Lower leg skin (tissue), 4 donors: ENCODE measurements at regions not wholly inside any gene's neighbourhood (a gene's known extent, or its start where the extent isn't known, plus 50 kb on each side); places are given as distances from the start of the nearest gene placed in this dataset.

ENCODE experiments used
- DNase-seq, 2 donors: peaks; one replicate each; pipeline ENCODE4 v3.0.0-alpha.2; 2019; ENCODE audit warnings: low spot score in 2 of 2
- H3K4me3 ChIP-seq: fragments of 200-600 bp; sonication (generic); 2 replicates; pipeline ENCODE4 v1.5.1; 2017; ENCODE audit warnings: mild to moderate bottlenecking, low read depth; ENCODE audit not compliant: poor library complexity, severe bottlenecking
- POLR2A ChIP-seq, 2 donors: fragments of 450-650 bp; IDR thresholded peaks; one replicate each; pipeline ENCODE4 v1.6.1; 2016 to 2017; ENCODE audit warnings: antibody characterized with exemption in 2 of 2, mild to moderate bottlenecking in 1 of 2, moderate library complexity in 1 of 2
- WGBS, 2 donors: methylation state at CpG; one replicate each; pipeline ENCODE4 v1.1.5; 2018; 5-methylcytosine and 5-hydroxymethylcytosine counted together
- intact Hi-C: fragments of 100-400 bp; cut with DNase I; formaldehyde crosslinking; loops from one replicate; pipeline ENCODE4 v1.15.0; 2023; ENCODE audit warnings: low total_unique reads
- TF ChIP-seq, protein P1 (sequence below), 3 donors: fragments of 450-650 bp; IDR thresholded peaks; one replicate each; pipeline ENCODE4 v1.5.1; 2016; ENCODE audit warnings: antibody characterized with exemption in 3 of 3, mild to moderate bottlenecking in 3 of 3, moderate library complexity in 2 of 3

DNA sequence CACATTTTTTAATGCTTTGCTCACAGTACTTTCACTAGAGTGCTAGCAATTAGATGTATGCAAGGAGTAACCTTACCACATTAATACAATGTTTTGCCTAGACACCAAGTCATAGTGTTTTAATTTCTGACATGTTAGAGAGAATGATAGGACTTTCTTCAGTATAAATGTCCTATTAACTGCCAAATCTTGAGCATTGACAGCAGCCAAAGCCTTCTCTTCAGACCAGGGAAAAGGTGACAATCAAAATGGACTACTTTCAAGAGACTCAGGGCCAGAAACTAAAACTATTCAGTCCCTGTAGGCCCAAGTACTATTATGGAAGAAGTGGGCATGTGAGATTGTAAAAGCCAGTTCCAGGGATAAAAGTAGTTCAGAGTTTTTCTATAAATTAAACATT, 201.4 kb upstream of the PCDH15 start:
- TF ChIP-seq POLR2A (IDR thresholded peaks at IDR 0.05) = no peak
- TF ChIP-seq, protein P1, sequence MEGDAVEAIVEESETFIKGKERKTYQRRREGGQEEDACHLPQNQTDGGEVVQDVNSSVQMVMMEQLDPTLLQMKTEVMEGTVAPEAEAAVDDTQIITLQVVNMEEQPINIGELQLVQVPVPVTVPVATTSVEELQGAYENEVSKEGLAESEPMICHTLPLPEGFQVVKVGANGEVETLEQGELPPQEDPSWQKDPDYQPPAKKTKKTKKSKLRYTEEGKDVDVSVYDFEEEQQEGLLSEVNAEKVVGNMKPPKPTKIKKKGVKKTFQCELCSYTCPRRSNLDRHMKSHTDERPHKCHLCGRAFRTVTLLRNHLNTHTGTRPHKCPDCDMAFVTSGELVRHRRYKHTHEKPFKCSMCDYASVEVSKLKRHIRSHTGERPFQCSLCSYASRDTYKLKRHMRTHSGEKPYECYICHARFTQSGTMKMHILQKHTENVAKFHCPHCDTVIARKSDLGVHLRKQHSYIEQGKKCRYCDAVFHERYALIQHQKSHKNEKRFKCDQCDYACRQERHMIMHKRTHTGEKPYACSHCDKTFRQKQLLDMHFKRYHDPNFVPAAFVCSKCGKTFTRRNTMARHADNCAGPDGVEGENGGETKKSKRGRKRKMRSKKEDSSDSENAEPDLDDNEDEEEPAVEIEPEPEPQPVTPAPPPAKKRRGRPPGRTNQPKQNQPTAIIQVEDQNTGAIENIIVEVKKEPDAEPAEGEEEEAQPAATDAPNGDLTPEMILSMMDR (IDR thresholded peaks at IDR 0.05) = no peak
- H3K4me3 ChIP-seq = no peak overlapping the region
- intact Hi-C loops = no loop called here
- DNase-seq = no peak

DNA sequence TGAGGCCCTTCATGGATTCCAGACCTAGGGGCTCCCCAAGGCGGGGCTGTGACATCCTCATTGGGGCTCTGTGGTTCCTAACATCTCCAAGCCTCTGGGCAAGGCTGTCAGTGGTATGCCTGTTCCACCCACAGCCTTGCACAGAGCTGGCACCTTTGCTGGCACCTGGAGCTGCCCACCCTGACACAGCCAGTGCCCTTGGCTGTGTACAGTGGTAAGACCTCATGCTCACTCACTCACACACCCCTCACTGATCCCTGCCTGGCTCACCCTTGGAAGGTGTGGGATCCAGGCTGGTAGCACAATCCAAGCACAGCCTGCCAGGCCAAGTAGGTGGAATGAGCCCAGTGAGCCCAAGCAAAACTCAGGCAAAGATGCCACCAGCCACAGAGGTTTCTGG, 200.4 kb upstream of the PCDH15 start:
- DNase-seq = no peak
- intact Hi-C loops = no loop called here
- WGBS, 2 donors = 75 to 100% methylated on average over 1 of the region's 1 CpG

DNA sequence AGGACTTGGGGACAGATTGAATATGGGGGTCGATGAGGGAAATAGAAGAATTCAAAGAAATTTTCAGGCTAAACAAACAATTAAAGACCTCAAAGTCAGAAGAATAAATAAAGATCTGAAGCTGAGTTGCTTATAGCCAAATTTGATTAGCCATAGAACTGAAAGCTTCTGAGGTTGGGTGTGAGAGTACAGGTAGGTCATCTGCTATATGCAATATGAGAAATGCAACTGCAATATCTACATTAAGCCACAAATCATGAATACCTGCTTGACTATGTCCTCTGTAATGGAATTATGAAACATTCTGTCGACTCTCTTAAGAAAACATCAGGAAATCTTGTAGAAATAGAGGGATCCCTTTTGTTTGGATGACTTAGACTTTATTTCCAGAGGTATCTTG, 192.1 kb upstream of the PCDH15 start:
- intact Hi-C loops = no loop called here
- 74 to 79% methylated on average over 2 of the region's 2 CpGs for WGBS, 2 donors
- H3K4me3 ChIP-seq = no peak overlapping the region
- no peak for DNase-seq
- no peak for TF ChIP-seq POLR2A (IDR thresholded peaks at IDR 0.05)
- TF ChIP-seq, protein P1 (IDR thresholded peaks at IDR 0.05) = no peak

More for the DNA sequence above, 200.4 kb upstream of the PCDH15 start:
- TF ChIP-seq, protein P1 (IDR thresholded peaks at IDR 0.05) = no peak
- TF ChIP-seq POLR2A (IDR thresholded peaks at IDR 0.05) = no peak
- H3K4me3 ChIP-seq = no peak overlapping the region

DNA sequence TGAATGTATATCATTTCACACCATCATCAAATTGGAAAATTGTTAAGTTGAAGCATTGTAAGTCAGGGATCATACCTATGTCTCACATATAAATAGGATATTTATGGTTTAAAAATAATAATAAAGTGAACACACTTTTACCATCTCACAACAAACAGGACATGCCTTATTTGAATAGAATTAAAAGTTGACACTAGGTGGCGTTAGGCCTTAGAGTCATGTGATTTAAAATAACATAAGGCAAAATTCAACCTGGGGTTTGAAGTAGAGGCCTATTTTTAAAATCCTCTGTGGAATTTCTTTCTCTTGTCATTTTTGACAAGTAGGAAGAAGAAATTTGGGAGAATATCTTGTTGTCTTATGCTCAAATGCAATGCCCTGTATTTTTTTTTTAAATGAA, 184.7 kb upstream of the PCDH15 start:
- TF ChIP-seq, protein P1 (IDR thresholded peaks at IDR 0.05) = no peak
- TF ChIP-seq POLR2A (IDR thresholded peaks at IDR 0.05) = no peak
- no peak overlapping the region for H3K4me3 ChIP-seq
- no peak for DNase-seq
- intact Hi-C loops = no loop called here
- WGBS, 2 donors = 19 to 27% methylated on average over 1 of the region's 1 CpG

DNA sequence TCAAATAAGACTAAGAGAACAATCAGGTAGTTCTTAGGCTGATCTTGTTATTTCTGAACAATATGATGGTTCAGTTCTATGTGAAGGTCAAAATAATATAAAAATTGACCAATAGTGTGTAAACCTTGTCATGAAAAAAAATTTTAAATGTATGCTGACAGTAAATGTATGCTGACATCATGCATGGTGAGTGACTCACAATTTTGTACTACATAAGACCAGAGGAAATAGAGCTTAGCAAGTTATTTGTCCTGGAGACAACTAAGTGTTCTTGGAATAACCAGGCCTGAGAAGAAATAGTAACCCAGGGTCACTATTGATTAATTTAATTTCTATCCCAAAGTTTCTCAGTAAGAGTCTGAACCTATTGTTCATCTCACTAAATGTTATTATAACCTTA, 182.2 kb upstream of the PCDH15 start:
- TF ChIP-seq POLR2A (IDR thresholded peaks at IDR 0.05) = no peak
- TF ChIP-seq, protein P1 (IDR thresholded peaks at IDR 0.05) = no peak
- no peak overlapping the region for H3K4me3 ChIP-seq
- DNase-seq = no peak
- intact Hi-C loops = no loop called here

DNA sequence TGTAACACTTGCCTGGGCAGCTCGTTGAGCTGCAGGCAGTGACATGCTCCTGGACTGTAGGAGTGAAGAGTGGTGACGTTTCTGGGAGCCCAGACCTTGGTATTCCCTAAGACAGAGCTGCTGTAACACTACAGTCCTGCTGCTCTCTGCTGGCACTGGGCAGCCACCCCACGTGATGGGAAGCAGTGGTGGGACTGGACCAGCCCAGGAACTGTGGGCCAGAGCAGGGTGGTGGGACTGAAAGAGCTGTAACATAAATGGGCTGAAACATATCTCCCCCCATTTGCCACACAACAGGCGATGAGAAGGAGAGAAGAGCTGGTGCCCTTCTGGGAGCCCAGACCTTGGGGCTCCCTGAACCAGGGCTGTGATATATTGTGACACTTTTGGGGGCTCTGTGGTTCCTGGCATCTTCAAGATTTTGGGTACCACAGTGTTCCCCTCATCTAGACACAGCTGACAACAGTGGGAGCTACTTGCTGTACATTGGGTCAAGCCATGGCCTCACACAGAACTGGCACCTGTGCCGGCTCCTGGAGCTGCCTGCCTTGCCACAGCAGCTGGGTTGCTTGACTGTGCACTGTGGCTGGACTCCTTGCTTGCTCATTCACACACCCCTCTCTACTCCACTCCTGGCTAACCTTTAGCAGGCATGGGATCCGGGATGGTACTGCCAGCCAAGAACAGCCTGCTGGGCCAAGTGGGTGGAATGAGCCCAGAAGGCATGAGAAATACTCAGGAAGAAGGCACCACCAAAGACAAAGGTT, 161.3 kb upstream of the PCDH15 start:
- intact Hi-C loops = no loop called here
- TF ChIP-seq POLR2A (IDR thresholded peaks at IDR 0.05) = no peak
- TF ChIP-seq, protein P1 (IDR thresholded peaks at IDR 0.05) = no peak
- WGBS, 2 donors = 65 to 66% methylated on average over 6 of the region's 6 CpGs
- H3K4me3 ChIP-seq = no peak overlapping the region
- no peak for DNase-seq
